Upper lobe of left lung (tissue), 4 donors: ENCODE measurements at regions not wholly inside any gene's neighbourhood (a gene's known extent, or its start where the extent isn't known, plus 50 kb on each side); places are given as distances from the start of the nearest gene placed in this dataset.

Experiments
- EP300 ChIP-seq, 4 donors: sonication (generic); formaldehyde crosslinking; IDR thresholded peaks; one replicate each; pipeline ENCODE4 v1.5.1; 2017; ENCODE audit warnings: antibody characterized with exemption in 4 of 4, control low read depth in 2 of 4
- POLR2A ChIP-seq, 4 donors: fragments of 450-650 bp; IDR thresholded peaks; one replicate each; pipeline ENCODE4 v1.5.1; 2016 to 2017; ENCODE audit warnings: antibody characterized with exemption in 4 of 4, mild to moderate bottlenecking in 2 of 4
- POLR2AphosphoS5 ChIP-seq, 2 donors: sonication (generic); formaldehyde crosslinking; IDR thresholded peaks; one replicate each; pipeline ENCODE4 v1.5.1; 2017; ENCODE audit warnings: antibody characterized with exemption in 2 of 2
- TF ChIP-seq, protein P1 (sequence below), 6 experiments: fragments of 450-650 bp in 4 of 6; fragments of 200-600 bp in 2 of 6; sonication (generic) in 2 of 6; IDR thresholded peaks; one replicate each; pipeline ENCODE4 v1.5.1; 2016 to 2019; ENCODE audit warnings: antibody characterized with exemption in 6 of 6

GRCh38 chr20:60186412-60186811, 228.2 kb downstream of the CDH26 start:
- TF ChIP-seq POLR2A (IDR thresholded peaks at IDR 0.05) (no peak), POLR2AphosphoS5 (IDR thresholded peaks at IDR 0.05) (no peak), EP300 (IDR thresholded peaks at IDR 0.05) (no peak)
- TF ChIP-seq, protein P1, sequence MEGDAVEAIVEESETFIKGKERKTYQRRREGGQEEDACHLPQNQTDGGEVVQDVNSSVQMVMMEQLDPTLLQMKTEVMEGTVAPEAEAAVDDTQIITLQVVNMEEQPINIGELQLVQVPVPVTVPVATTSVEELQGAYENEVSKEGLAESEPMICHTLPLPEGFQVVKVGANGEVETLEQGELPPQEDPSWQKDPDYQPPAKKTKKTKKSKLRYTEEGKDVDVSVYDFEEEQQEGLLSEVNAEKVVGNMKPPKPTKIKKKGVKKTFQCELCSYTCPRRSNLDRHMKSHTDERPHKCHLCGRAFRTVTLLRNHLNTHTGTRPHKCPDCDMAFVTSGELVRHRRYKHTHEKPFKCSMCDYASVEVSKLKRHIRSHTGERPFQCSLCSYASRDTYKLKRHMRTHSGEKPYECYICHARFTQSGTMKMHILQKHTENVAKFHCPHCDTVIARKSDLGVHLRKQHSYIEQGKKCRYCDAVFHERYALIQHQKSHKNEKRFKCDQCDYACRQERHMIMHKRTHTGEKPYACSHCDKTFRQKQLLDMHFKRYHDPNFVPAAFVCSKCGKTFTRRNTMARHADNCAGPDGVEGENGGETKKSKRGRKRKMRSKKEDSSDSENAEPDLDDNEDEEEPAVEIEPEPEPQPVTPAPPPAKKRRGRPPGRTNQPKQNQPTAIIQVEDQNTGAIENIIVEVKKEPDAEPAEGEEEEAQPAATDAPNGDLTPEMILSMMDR (IDR thresholded peaks at IDR 0.05) = no peak
